HAP-1 (cell line): ENCODE measurements at regions not wholly inside any gene's neighbourhood (a gene's known extent, or its start where the extent isn't known, plus 50 kb on each side); places are given as distances from the start of the nearest gene placed in this dataset.
"Not testable (repeated sequence)": the region's sequence is repeated elsewhere in the genome, so short reads cannot be mapped to it uniquely, and the experiment has no call there.

Source experiments
- DNase-seq, 2 experiments: peaks; one replicate each; pipeline ENCODE4 v3.0.0-alpha.2; 2016 to 2020; ENCODE audit warnings: low spot score in 2 of 2
- H3K27me3 ChIP-seq: fragments of 250-450 bp; sonication (Bioruptor Pico); 2 replicates; pipeline ENCODE4 v1.5.1; 2020; ENCODE audit warnings: low read depth, mild to moderate bottlenecking, moderate library complexity
- H3K36me3 ChIP-seq: fragments of 250-450 bp; sonication (Bioruptor Pico); replicated peaks from 2 replicates; pipeline ENCODE4 v1.5.1; 2020; ENCODE audit warnings: mild to moderate bottlenecking
- H3K4me1 ChIP-seq: fragments of 250-450 bp; sonication (Bioruptor Pico); 2 replicates; pipeline ENCODE4 v1.5.1; 2020; ENCODE audit warnings: mild to moderate bottlenecking
- H3K4me3 ChIP-seq: fragments of 250-450 bp; sonication (Bioruptor Pico); 2 replicates; pipeline ENCODE4 v1.5.1; 2020; ENCODE audit warnings: mild to moderate bottlenecking, moderate library complexity
- H3K9me3 ChIP-seq: fragments of 250-450 bp; sonication (Bioruptor Pico); 2 replicates; pipeline ENCODE4 v1.5.1; 2020; ENCODE audit warnings: mild to moderate bottlenecking, moderate library complexity
- in situ Hi-C: fragments of 300-500 bp; cut with MboI; formaldehyde crosslinking; loops from 3 replicates; pipeline ENCODE4 v1.14.3; 2020; ENCODE audit warnings: low sequenced_read_pairs, inconsistent platforms, mixed read lengths

- in situ Hi-C loops, H3K4me1 ChIP-seq, H3K4me3 ChIP-seq, H3K36me3 ChIP-seq, H3K27me3 ChIP-seq, DNase-seq, H3K9me3 ChIP-seq: not testable (repeated sequence)
These were observed 315.9 kb upstream of the MAN1A1 start for GRCh38 chr6:119665432-119665831.

- no peak overlapping the region for H3K4me3 ChIP-seq
- in situ Hi-C loops, result no loop called here
- no peak for DNase-seq
- no peaks in the 10 kb centered on the region for H3K36me3 ChIP-seq
- H3K4me1 ChIP-seq, result no peaks in the 10 kb centered on the region
- no peaks in the 10 kb centered on the region for H3K27me3 ChIP-seq
- no peaks in the 10 kb centered on the region for H3K9me3 ChIP-seq
These were observed 312.1 kb upstream of the MAN1A1 start for GRCh38 chr6:119661628-119662027.

- Histone ChIP-seq H3K9me3 (no peaks in the 10 kb centered on the region), H3K27me3 (no peaks in the 10 kb centered on the region), H3K4me1 (no peaks in the 10 kb centered on the region), H3K36me3 (no peaks in the 10 kb centered on the region), H3K4me3 (no peak overlapping the region)
- in situ Hi-C loops, result no loop called here
- no peak for DNase-seq
These were observed 311.5 kb upstream of the MAN1A1 start for GRCh38 chr6:119661078-119661477.

- no peaks in the 10 kb centered on the region for H3K27me3 ChIP-seq
- H3K36me3 ChIP-seq, result no peaks in the 10 kb centered on the region
- in situ Hi-C loops, result no loop called here
- H3K4me3 ChIP-seq, result no peak overlapping the region
- H3K9me3 ChIP-seq, result no peaks in the 10 kb centered on the region
- H3K4me1 ChIP-seq, result no peaks in the 10 kb centered on the region
- DNase-seq, result no peak
These were observed 309.4 kb upstream of the MAN1A1 start for GRCh38 chr6:119658917-119659316.

- in situ Hi-C loops, result no loop called here
- Histone ChIP-seq H3K4me3 (no peak overlapping the region), H3K9me3 (no peaks in the 10 kb centered on the region), H3K4me1 (no peaks in the 10 kb centered on the region), H3K36me3 (no peaks in the 10 kb centered on the region), H3K27me3 (no peaks in the 10 kb centered on the region)
- DNase-seq, result no peak
These were observed 305.6 kb upstream of the MAN1A1 start for GRCh38 chr6:119655124-119655523.

GRCh38 chr6:119653329-119653728, 303.8 kb upstream of the MAN1A1 start:
- Histone ChIP-seq H3K4me1 (no peaks in the 10 kb centered on the region), H3K27me3 (no peaks in the 10 kb centered on the region), H3K4me3 (no peak overlapping the region), H3K36me3 (no peaks in the 10 kb centered on the region), H3K9me3 (no peaks in the 10 kb centered on the region)
- in situ Hi-C loops, result no loop called here
- DNase-seq, result no peak

GRCh38 chr6:119649531-119649930, 300.0 kb upstream of the MAN1A1 start:
- no peaks in the 10 kb centered on the region for H3K4me1 ChIP-seq
- DNase-seq, result no peak
- H3K4me3 ChIP-seq, result no peak overlapping the region
- H3K27me3 ChIP-seq, result no peaks in the 10 kb centered on the region
- no peaks in the 10 kb centered on the region for H3K36me3 ChIP-seq
- no peaks in the 10 kb centered on the region for H3K9me3 ChIP-seq
- in situ Hi-C loops, result no loop called here

GRCh38 chr6:119647309-119647708, 297.7 kb upstream of the MAN1A1 start:
- Histone ChIP-seq H3K36me3 (no peaks in the 10 kb centered on the region), H3K27me3 (no peaks in the 10 kb centered on the region), H3K4me3 (no peak overlapping the region), H3K4me1 (no peaks in the 10 kb centered on the region), H3K9me3 (no peaks in the 10 kb centered on the region)
- no peak for DNase-seq
- in situ Hi-C loops, result no loop called here

- Histone ChIP-seq H3K36me3 (no peaks in the 10 kb centered on the region), H3K4me1 (no peaks in the 10 kb centered on the region), H3K27me3 (no peaks in the 10 kb centered on the region), H3K9me3 (no peaks in the 10 kb centered on the region), H3K4me3 (no peak overlapping the region)
- in situ Hi-C loops, result no loop called here
- DNase-seq, result no peak
These were observed 294.3 kb upstream of the MAN1A1 start for GRCh38 chr6:119643876-119644275.

- peaks cover 5% of the 10 kb centered on the region; the same call in 1 of the 2 replicates for H3K4me1 ChIP-seq
- H3K4me3 ChIP-seq, result no peak overlapping the region
- H3K36me3 ChIP-seq, result no peaks in the 10 kb centered on the region
- DNase-seq, result peak in 1 of 2 experiments; percentile 22
- no peaks in the 10 kb centered on the region for H3K9me3 ChIP-seq
- no peaks in the 10 kb centered on the region for H3K27me3 ChIP-seq
- in situ Hi-C loops, result no loop called here
These were observed 288.2 kb upstream of the MAN1A1 start for GRCh38 chr6:119637768-119638167.

- H3K9me3 ChIP-seq, result no peaks in the 10 kb centered on the region
- no peak for DNase-seq
- peaks cover 5% of the 10 kb centered on the region; the same call in 1 of the 2 replicates for H3K4me1 ChIP-seq
- no peaks in the 10 kb centered on the region for H3K36me3 ChIP-seq
- H3K27me3 ChIP-seq, result no peaks in the 10 kb centered on the region
- in situ Hi-C loops, result no loop called here
- no peak overlapping the region for H3K4me3 ChIP-seq
These were observed 286.5 kb upstream of the MAN1A1 start for GRCh38 chr6:119636060-119636459.

- Histone ChIP-seq H3K4me3 (no peak overlapping the region), H3K9me3 (no peaks in the 10 kb centered on the region), H3K36me3 (no peaks in the 10 kb centered on the region), H3K4me1 (peaks cover 5% of the 10 kb centered on the region; the same call in 1 of the 2 replicates), H3K27me3 (no peaks in the 10 kb centered on the region)
- no peak for DNase-seq
- in situ Hi-C loops, result no loop called here
These were observed 283.9 kb upstream of the MAN1A1 start for GRCh38 chr6:119633461-119633860.

GRCh38 chr6:119630561-119631192, 281.1 kb upstream of the MAN1A1 start:
- Histone ChIP-seq H3K4me1 (no peaks in the 10 kb centered on the region), H3K4me3 (no peak overlapping the region), H3K27me3 (no peaks in the 10 kb centered on the region), H3K36me3 (no peaks in the 10 kb centered on the region), H3K9me3 (no peaks in the 10 kb centered on the region)
- in situ Hi-C loops, result no loop called here
- DNase-seq, result no peak

- no peak for DNase-seq
- Histone ChIP-seq H3K4me1 (no peaks in the 10 kb centered on the region), H3K9me3 (no peaks in the 10 kb centered on the region), H3K36me3 (no peaks in the 10 kb centered on the region), H3K4me3 (no peak overlapping the region), H3K27me3 (no peaks in the 10 kb centered on the region)
- in situ Hi-C loops, result no loop called here
These were observed 279.4 kb upstream of the MAN1A1 start for GRCh38 chr6:119628691-119629594.
